ENCODE measurements at regions not wholly inside any gene's neighbourhood (a gene's known extent, or its start where the extent isn't known, plus 50 kb on each side); places are given as distances from the start of the nearest gene placed in this dataset.

- DNase-seq: no peak
Measured at GRCh38 chr9:82598241-82599039, 464.5 kb downstream of the RASEF start.

DNA sequence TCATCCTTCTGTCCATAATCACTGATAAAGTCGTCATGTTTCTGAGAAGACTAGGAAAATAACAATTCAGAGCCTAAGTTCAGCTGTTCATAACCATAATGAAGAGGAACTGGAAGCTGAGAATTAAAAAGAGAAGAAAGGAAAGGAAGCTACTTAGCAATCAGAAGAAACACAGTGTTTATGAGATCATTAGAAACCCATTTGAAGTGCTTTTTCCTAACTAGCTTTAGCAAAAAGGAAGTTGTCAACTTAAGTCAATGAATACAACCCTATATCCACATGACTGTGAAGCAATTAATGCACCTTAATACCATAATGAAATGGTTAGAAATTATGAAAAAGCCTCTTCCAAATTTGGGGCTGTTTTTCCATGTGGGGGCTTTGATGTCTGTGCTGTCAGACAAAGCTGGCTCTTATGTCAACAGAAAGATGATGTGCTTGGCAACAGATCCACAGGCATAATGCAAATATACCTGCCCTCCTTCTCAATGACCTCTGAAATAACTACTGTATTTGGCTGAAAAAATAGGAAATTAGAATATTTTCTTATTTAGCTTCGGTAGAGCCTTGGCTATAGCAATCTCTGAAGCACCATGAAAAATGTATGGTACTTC, 463.5 kb downstream of the RASEF start:
- no peak for DNase-seq

DNA sequence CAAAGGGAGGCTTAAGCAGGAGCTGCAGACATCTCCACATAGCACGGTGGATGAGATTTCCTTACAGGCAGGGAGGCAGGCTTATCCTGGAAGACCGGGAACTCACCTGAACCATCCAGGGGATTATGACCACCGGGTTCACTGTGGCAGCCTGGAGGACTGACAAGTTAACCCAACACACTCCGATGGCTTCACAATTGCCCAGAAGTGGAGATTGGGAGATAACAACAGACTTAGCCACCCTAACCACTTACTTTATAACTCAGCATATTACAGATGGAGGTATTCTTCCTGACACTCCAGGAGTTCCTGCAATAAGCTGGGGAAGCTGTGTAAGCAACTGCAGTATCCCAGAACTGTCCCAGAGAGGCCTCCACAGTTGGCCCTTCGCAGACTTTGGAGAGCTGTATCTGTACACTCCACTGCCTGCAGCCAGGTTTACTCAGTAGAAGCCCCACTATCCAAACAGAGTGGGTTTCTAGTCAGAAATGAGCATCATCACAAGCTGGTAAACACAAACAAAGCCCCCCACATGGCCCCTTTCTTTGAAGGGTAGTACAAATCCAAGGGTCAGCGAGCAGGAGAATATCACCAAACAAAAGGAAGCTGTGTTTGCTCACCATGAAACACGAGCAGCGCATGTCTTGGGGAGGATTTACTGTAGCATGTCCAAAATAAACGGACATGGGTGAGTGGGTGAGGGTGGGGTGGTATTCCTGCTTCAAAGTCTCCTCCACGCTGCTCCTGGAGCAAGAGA, 462.2 kb downstream of the RASEF start:
- no peak for DNase-seq

- no peak for DNase-seq
Measured at GRCh38 chr9:82601293-82601771, 461.6 kb downstream of the RASEF start.

DNA sequence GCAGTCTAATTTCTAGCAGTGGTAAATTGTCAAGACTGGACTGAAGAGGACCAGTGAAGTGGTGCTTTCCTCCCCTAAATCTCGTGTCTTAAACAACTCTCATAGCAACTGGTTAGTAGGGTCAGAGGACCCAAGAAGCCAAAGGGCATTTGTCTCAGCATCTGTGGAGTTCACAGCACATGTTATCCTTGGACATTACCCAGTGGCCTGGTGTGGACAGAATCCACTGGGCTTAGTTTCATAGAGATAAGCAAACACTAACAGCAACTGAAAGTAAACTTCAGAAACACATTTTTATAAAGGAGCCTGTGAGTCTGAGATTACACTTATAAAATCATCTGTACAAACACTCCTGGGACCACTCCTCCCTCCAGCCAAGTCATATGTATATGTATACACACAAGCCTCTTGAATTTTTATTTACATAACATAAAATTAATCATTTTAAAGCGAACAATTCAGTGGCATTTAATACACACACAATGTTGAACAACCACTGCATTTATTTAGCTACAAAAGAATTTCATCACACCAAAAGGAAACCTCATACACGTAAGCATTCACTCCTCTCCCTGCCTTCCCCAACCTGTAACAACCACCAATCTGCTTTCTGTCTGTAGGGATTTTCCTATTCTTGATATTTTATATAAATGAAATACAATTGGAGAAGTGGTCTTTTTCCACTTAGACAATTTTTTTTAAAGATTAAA, 457.8 kb downstream of the RASEF start:
- DNase-seq: no peak

DNA sequence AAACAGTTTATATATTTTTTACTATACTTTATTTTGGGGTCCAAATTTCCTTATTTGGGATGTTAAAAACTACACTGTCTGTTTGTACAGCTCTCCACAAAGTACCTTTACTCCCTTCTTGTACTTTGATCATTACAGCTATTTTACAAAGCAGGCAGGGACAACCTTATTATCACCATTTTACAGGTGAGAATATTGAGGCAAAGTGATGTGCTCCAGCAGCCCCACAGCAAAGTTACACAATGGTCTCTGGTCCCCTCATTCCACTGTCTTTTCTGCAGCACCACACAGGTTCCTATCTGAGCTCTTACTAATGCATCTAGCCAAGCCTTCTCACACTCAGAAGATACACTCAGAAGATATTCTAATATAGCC, 457.3 kb downstream of the RASEF start:
- DNase-seq: no peak

DNA sequence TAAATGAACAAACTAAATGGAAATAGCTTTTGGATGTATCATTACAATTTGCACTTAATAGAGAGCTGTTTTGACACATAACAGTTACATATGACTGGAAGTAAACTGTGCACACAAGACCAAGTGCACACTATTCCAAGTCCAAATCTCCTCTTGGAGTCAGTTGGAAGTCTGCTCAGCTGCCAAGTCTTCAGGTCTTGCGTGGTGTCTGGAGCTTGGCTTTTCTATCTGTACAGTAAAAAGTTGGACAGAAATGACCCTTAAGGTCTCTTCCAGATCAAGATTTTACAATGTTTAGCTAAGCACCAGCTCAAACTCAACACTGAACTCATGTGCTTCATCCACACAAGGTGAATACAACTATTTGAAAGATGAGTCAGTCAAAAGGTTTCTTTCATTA, 456.9 kb downstream of the RASEF start:
- DNase-seq: no peak

GRCh38 chr9:82606492-82607382, 456.2 kb downstream of the RASEF start:
- no peak for DNase-seq

GRCh38 chr9:82608487-82608886, 454.5 kb downstream of the RASEF start:
- DNase-seq: no peak

GRCh38 chr9:82612942-82613341, 450.0 kb downstream of the RASEF start:
- DNase-seq: no peak

- no peak for DNase-seq
Measured at GRCh38 chr9:82613498-82613897, 449.4 kb downstream of the RASEF start.

GRCh38 chr9:82616545-82616944, 446.4 kb downstream of the RASEF start:
- no peak for DNase-seq

GRCh38 chr9:82621447-82621846, 441.5 kb downstream of the RASEF start:
- DNase-seq: no peak

GRCh38 chr9:82637368-82637767, 425.6 kb downstream of the RASEF start:
- no peak for DNase-seq

DNA sequence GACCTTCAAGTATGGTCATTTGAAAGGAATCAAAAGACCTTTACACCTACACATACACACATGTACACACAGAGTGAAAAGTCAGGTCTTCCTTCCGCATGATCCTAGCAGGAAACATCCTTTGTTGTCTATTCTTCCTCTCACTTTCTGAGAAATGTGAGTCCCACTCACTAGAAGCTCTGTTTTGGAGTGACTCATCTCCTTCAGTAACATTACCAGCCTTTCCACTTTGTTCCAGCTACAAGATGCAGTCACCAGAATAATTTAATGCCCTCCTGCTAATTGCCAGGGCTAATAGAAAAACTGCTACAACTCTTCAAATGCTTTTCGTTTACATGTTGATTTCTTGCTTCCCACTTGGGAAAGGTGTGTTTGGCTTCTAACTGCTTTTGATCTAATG, 417.3 kb downstream of the RASEF start:
- DNase-seq: no peak

DNA sequence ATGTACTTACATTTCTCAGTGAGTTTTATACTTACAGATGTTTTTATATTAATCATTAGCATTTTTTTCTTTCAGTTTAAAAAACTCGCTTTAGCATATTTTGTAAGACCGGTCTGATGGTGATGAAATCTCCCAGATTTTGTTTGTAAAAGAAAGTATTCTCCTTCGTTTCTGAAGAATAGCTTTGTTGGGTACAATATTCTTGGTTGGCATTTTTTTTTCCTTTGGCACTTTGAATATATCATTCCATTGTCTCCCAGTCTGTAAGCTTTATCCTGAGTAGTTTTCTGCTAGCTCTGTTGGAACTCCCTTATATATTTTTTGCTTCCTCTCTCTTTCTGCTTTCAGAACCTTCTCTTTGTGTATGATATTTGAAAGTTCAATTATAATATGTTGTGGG, 412.6 kb downstream of the RASEF start:
- DNase-seq: no peak

GRCh38 chr9:82651474-82651873, 411.5 kb downstream of the RASEF start:
- no peak for DNase-seq

GRCh38 chr9:82665324-82665723, 397.6 kb downstream of the RASEF start:
- no peak for DNase-seq

GRCh38 chr9:82668689-82669199, 394.2 kb downstream of the RASEF start:
- DNase-seq: no peak

- no peak for DNase-seq
Measured at GRCh38 chr9:82670000-82670399, 392.9 kb downstream of the RASEF start.

DNA sequence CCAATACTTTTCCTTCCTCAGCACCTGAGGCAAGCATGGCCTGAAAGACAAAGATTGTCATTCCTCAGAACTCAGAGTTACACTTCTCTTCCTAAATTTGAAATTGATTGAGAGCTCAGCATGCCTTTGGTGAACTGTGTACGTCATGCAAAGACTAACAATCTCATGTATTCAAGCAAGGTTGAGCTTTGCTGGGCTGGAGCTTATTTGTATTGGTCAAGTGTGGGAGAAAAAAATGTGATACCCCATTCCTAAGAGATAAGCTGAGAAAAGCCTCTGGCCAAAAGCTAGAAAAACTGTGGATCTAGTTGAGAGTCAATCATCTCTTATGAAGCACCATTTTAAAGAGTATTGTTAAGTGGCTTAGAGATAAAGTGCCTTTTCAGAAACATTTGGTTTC, 392.2 kb downstream of the RASEF start:
- no peak for DNase-seq

DNA sequence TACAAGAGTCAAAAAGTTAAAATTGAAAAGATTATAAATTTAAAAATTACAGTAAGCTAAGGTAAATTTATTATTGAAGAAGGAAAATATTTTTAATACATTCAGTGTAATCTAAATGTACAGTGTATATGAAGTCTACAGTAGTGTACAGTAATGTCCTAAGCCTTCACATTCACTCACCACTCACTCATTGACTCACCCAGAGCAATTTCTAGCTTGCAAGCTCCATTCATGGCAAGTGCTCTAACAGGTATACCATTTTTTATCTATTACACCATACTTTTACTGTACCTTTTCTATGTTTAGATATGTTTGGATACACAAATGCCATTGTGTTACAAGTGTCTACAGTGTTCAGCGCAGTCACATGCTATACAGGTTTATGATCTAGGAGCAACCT, 389.7 kb downstream of the RASEF start:
- no peak for DNase-seq

Measured in T-helper 1 cell (primary cell).